HG03342 (cell line): ENCODE measurements at regions not wholly inside any gene's neighbourhood (a gene's known extent, or its start where the extent isn't known, plus 50 kb on each side); places are given as distances from the start of the nearest gene placed in this dataset.

Source experiments
- ATAC-seq: cut with Tn5 transposase; IDR thresholded peaks from one replicate; pipeline ENCODE4 v1.9.1; 2021; ENCODE audit warnings: mild to moderate bottlenecking, moderate library complexity; ENCODE audit not compliant: unreplicated experiment

- ATAC-seq: no peak
These were observed 771.6 kb upstream of the ZNF608 start for GRCh38 chr5:125517973-125518550.

GRCh38 chr5:125521289-125521688, 774.9 kb upstream of the ZNF608 start:
- ATAC-seq: no peak

- ATAC-seq: no peak
These were observed 778.9 kb upstream of the ZNF608 start for GRCh38 chr5:125525356-125525755.

DNA sequence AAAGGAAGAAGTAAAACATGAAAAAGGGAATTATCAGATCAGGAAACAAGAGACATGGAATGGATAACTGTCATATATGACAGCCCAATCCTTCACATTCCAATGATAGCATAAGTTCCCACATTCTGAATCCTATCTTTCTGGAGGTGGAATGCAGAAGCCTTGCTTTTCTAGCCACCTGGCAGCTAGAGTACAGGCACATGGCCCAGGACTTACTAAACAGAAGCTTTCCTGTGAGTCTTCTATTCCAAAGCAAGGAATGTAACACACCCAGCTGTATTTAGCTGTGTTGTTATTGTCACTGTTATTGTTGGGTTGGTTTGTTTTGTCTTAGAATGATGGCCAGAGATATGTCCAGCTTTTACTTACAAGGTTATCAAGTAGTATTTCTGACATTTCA, 780.5 kb upstream of the ZNF608 start:
- no peak for ATAC-seq

GRCh38 chr5:125528881-125529280, 782.4 kb upstream of the ZNF608 start:
- no peak for ATAC-seq

- no peak for ATAC-seq
These were observed 784.6 kb upstream of the ZNF608 start for GRCh38 chr5:125530833-125531615.

GRCh38 chr5:125536095-125536494, 789.7 kb upstream of the ZNF608 start:
- no peak for ATAC-seq

DNA sequence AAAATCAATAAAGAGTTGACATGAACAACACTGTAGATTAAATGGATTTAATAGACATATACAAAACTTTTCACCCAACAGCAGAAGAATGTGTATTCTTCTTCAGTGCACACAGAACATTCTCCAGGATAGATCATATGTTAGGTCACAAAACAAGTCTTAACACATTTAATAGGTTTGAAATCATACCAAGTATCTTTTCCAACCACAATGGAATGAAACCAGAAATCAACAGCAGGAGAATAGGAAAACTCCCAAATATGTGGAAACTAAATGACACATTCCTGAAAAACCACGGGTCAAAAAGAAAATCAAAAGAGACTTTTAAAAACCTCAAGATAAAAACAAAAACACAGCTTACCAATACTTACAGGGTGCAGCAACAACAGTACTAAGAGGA, 790.1 kb upstream of the ZNF608 start:
- ATAC-seq: no peak

DNA sequence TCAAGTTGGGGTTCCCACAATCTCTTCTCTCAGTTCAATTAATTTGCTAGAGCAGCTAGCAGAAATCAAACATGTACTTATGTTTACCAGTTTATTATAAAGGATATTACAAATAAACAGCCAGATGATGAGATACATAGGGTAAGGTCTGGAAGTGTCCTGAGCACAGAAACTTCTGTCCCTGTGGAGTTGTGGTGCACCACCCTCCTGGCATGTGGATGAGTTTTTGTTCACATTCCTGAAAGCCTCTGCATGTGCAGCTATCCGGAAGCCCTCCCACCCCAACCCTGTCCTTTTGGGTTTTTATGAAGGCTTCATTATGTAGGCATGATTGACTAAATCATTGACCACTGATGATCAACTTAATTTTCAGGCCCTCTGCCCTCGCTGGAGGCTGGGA, 791.2 kb upstream of the ZNF608 start:
- no peak for ATAC-seq

- no peak for ATAC-seq
These were observed 792.0 kb upstream of the ZNF608 start for GRCh38 chr5:125538469-125538868.

DNA sequence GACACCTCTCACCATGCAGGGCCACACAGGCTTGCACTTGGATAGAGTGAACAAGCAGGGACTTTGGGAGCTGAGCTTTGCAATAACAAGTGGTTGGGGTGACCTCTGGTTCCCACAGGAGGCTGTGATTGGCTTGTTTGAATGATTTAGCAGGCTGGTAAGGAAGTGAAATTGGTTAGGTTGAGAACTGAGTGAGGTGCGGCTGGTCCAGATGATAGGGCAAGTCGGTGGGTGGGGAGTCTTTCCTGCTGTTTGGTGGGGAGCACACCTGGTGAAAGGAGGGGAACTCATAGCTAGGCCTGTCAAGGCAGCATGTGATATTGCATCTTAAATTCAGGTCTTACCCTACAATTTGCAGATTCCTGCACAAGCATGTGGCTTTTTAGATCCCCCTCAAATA, 794.6 kb upstream of the ZNF608 start:
- ATAC-seq: no peak

GRCh38 chr5:125549322-125549911, 803.0 kb upstream of the ZNF608 start:
- ATAC-seq: no peak

- no peak for ATAC-seq
These were observed 803.8 kb upstream of the ZNF608 start for GRCh38 chr5:125550274-125550673.

GRCh38 chr5:125551246-125551645, 804.8 kb upstream of the ZNF608 start:
- no peak for ATAC-seq

DNA sequence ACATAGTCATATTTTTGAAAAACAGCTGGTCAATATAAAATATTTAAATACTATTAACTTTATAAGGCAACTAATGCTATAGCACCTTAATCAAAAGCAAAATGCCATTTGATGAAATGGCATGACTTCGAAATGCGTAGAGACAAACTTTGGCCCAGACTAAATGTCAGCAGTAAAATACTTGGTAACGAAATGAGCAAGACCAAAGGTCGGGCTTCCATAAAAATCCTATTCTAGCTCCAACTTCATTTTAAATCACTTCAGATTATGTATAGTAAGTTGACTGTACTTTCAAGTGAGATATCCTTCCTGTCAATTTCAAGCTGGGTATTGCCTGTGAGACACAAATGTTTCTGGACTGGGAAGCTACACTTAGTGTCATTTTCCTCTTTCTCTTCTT, 805.4 kb upstream of the ZNF608 start:
- ATAC-seq: no peak

DNA sequence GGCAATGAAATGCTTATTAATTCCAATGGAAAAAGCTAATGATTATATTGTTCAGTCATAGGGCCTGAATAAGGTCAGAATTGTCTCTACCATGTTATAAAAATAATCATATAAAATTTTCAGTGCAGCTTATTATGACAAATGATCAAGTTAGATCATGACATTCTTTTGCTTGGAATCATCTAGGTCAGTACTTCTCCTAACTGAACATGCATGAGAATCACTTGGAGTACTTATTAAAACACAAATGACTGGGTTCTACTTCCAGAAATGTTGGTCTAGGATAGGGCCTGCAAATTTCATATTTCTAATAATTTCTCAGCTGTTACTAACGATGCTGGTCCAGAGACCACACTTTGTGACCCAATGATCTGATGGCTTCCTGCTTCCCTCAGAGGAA, 806.0 kb upstream of the ZNF608 start:
- no peak for ATAC-seq

- ATAC-seq: no peak
These were observed 807.9 kb upstream of the ZNF608 start for GRCh38 chr5:125554355-125554754.

DNA sequence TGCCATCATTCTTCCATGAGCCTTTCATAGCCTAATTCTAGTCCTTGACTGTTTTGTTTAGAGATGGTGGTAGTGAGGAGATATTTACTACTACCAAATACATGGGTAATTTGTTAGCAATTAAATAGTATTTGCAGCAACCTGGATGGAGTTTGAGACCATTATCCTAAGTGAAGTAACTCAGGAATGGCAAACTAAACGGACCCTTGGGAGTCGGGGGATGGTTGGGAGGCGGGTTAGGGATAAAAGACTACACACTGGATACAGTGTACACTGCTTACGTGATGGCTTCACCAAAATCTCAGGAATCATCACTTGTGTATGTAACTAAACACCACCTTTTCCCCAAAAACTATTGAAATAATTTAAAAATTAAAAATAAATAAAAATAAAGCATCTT, 809.2 kb upstream of the ZNF608 start:
- no peak for ATAC-seq

- no peak for ATAC-seq
These were observed 811.6 kb upstream of the ZNF608 start for GRCh38 chr5:125558016-125558415.

DNA sequence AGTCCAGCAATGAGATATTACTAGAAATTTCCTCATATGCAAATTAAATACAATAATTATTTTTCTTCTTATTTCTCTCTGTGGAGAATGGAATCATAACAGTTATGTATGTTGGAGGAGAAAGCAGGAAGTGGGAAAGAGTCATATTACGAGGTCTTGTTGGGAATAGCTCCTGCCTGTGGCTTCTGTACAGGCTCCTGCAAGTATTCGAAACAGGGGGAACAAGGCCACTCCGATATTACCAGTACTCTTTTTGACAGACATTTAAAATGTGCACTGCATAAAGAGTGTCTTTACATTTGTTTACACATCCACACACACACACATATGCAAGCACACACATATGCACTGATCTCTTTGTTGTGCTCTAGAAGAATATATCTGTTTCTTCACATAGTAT, 812.0 kb upstream of the ZNF608 start:
- no peak for ATAC-seq

DNA sequence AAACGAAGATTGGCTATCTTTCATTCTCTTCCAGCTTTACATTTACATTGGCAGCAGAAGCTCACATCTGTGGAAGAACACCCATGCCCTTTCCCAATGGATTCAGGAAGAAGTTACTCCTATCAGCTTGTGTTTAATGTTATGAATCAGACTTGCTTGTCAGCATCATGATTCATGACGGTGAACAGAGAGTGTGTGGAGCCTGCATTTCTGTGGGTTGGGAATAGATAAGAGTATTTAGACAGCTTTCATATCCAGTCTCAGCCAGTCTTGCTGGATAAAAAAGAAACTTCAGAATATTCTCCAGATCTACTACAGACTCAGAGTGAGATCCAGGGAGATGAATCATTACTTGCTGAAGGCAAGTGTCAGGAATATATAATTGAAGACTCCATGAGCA, 812.9 kb upstream of the ZNF608 start:
- no peak for ATAC-seq

DNA sequence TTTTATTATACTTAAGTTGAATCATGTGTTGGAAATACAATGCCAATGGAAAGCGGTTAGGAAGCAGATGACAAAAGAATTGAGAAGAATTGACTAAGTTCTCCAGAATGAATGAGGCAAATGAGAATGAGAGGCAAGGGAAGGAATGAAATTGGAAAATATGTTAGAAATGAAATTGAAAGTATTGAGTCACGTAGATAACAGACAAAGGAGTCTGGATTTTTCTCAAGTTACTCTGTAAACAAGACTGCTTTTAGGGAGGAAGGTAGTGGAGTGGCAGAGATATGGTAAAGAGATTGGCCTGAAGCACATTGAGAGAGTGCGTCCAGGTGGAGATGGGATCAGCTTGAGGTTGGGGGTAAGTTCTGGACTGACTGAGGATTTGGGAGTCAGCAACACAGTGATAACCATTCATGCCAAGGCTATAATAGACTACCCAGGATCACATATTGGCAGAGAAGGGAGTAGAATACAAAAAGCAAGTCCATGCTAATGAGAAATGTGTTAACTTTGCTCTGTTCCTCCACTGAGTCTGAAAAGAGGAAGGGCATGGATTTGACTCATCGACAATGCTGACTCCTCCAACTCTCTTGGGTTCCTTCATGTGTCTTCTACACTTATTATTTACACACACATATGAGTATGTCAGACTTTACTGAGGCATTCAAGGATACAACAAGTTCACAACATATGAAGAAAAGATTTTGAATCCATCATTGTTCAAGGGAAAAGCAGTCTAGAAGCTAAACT, 814.2 kb upstream of the ZNF608 start:
- ATAC-seq: no peak
